ENCODE measurements at regions not wholly inside any gene's neighbourhood (a gene's known extent, or its start where the extent isn't known, plus 50 kb on each side); places are given as distances from the start of the nearest gene placed in this dataset.

GRCh38 chr20:34163307-34163706 is 51.3 kb upstream of the EIF2S2 start:
- no peaks in the 10 kb centered on the region for H3K9me3 ChIP-seq (ENCODE audit: low read depth, low read length)
- H3K4me2 ChIP-seq (ENCODE audit: insufficient read depth, low read length), result no peak overlapping the region
- H3K79me2 ChIP-seq (ENCODE audit: insufficient read depth, low read length), result no peaks in the 10 kb centered on the region
- no peaks in the 10 kb centered on the region for H4K20me1 ChIP-seq (ENCODE audit: insufficient read depth, low read length)
- TF ChIP-seq CTCF (IDR thresholded peaks at IDR 0.05; ENCODE audit: extremely low read depth, low read depth, low read length), result no peak
- H3K27ac ChIP-seq (ENCODE audit: low read depth, low read length), result no peak overlapping the region
- H3K4me3 ChIP-seq (ENCODE audit: insufficient read depth, low read length), result no peak overlapping the region
- no peaks in the 10 kb centered on the region for H3K4me1 ChIP-seq (ENCODE audit: insufficient read depth, low read length)
- peaks cover 3% of the 10 kb centered on the region for H3K27me3 ChIP-seq (ENCODE audit: insufficient read depth, low read length)
- H2AFZ ChIP-seq (ENCODE audit: low read length), result no peak overlapping the region
- no peak for DNase-seq (ENCODE audit: insufficient read length, low spot score, missing footprints)
- no peaks in the 10 kb centered on the region for H3K36me3 ChIP-seq (ENCODE audit: insufficient read depth, low read length)

GRCh38 chr20:34164381-34164984 is 52.4 kb upstream of the EIF2S2 start:
- Histone ChIP-seq H3K9me3 (ENCODE audit: low read depth, low read length) (no peaks in the 10 kb centered on the region), H3K36me3 (ENCODE audit: insufficient read depth, low read length) (no peaks in the 10 kb centered on the region), H3K79me2 (ENCODE audit: insufficient read depth, low read length) (no peaks in the 10 kb centered on the region), H3K27ac (ENCODE audit: low read depth, low read length) (no peak overlapping the region), H3K4me1 (ENCODE audit: insufficient read depth, low read length) (no peaks in the 10 kb centered on the region), H2AFZ (ENCODE audit: low read length) (no peak overlapping the region), H3K4me3 (ENCODE audit: insufficient read depth, low read length) (no peak overlapping the region), H3K4me2 (ENCODE audit: insufficient read depth, low read length) (no peak overlapping the region), H3K27me3 (ENCODE audit: insufficient read depth, low read length) (no peaks in the 10 kb centered on the region), H4K20me1 (ENCODE audit: insufficient read depth, low read length) (no peaks in the 10 kb centered on the region)
- no peak for DNase-seq (ENCODE audit: insufficient read length, low spot score, missing footprints)
- TF ChIP-seq CTCF (IDR thresholded peaks at IDR 0.05; ENCODE audit: extremely low read depth, low read depth, low read length), result no peak

- Histone ChIP-seq H3K4me1 (ENCODE audit: insufficient read depth, low read length) (no peaks in the 10 kb centered on the region), H3K4me3 (ENCODE audit: insufficient read depth, low read length) (no peak overlapping the region), H3K36me3 (ENCODE audit: insufficient read depth, low read length) (no peaks in the 10 kb centered on the region), H3K79me2 (ENCODE audit: insufficient read depth, low read length) (no peaks in the 10 kb centered on the region), H3K9me3 (ENCODE audit: low read depth, low read length) (no peaks in the 10 kb centered on the region), H3K27ac (ENCODE audit: low read depth, low read length) (no peak overlapping the region), H3K4me2 (ENCODE audit: insufficient read depth, low read length) (no peak overlapping the region), H2AFZ (ENCODE audit: low read length) (no peak overlapping the region), H3K27me3 (ENCODE audit: insufficient read depth, low read length) (no peaks in the 10 kb centered on the region), H4K20me1 (ENCODE audit: insufficient read depth, low read length) (no peaks in the 10 kb centered on the region)
- TF ChIP-seq CTCF (IDR thresholded peaks at IDR 0.05; ENCODE audit: extremely low read depth, low read depth, low read length), result no peak
- no peak for DNase-seq (ENCODE audit: insufficient read length, low spot score, missing footprints)
Observed at GRCh38 chr20:34165018-34165619, 53.1 kb upstream of the EIF2S2 start.

GRCh38 chr20:34171640-34172039 is 59.6 kb upstream of the EIF2S2 start:
- TF ChIP-seq CTCF (IDR thresholded peaks at IDR 0.05; ENCODE audit: extremely low read depth, low read depth, low read length), result no peak
- H3K9me3 ChIP-seq (ENCODE audit: low read depth, low read length), result no peaks in the 10 kb centered on the region
- peaks cover 18% of the 10 kb centered on the region for H3K27me3 ChIP-seq (ENCODE audit: insufficient read depth, low read length)
- H3K79me2 ChIP-seq (ENCODE audit: insufficient read depth, low read length), result no peaks in the 10 kb centered on the region
- H3K4me1 ChIP-seq (ENCODE audit: insufficient read depth, low read length), result no peaks in the 10 kb centered on the region
- H4K20me1 ChIP-seq (ENCODE audit: insufficient read depth, low read length), result no peaks in the 10 kb centered on the region
- no peak overlapping the region for H3K4me3 ChIP-seq (ENCODE audit: insufficient read depth, low read length)
- H3K36me3 ChIP-seq (ENCODE audit: insufficient read depth, low read length), result no peaks in the 10 kb centered on the region
- no peak overlapping the region for H3K4me2 ChIP-seq (ENCODE audit: insufficient read depth, low read length)
- no peak for DNase-seq (ENCODE audit: insufficient read length, low spot score, missing footprints)
- H2AFZ ChIP-seq (ENCODE audit: low read length), result peak overlapping the region; percentile 35
- H3K27ac ChIP-seq (ENCODE audit: low read depth, low read length), result no peak overlapping the region

Measured in osteoblast (primary cell).